IMR-90 (cell line): ENCODE measurements at regions not wholly inside any gene's neighbourhood (a gene's known extent, or its start where the extent isn't known, plus 50 kb on each side); places are given as distances from the start of the nearest gene placed in this dataset.

ENCODE experiments used
- FOS ChIP-seq: fragments of 150-350 bp; IDR thresholded peaks from 2 replicates; pipeline ENCODE4 v1.6.1; 2016; ENCODE audit warnings: low read depth, low read length
- MXI1 ChIP-seq: IDR thresholded peaks from 2 replicates; pipeline ENCODE4 v1.6.1; 2012; ENCODE audit warnings: low read depth, mild to moderate bottlenecking, low read length, moderate library complexity, borderline replicate concordance
- POLR2A ChIP-seq: IDR thresholded peaks from 2 replicates; pipeline ENCODE4 v1.6.1; 2012; ENCODE audit warnings: mild to moderate bottlenecking, low read depth, low read length
- RAD21 ChIP-seq: IDR thresholded peaks from 2 replicates; pipeline ENCODE4 v1.6.1; 2012; ENCODE audit warnings: low read length, improper control_type of control experiment
- SMC3 ChIP-seq: fragments of 150-350 bp; IDR thresholded peaks from 2 replicates; pipeline ENCODE4 v1.6.1; 2016; ENCODE audit warnings: low read depth, mild to moderate bottlenecking, antibody characterized with exemption, low read length, moderate library complexity
- USF2 ChIP-seq: fragments of 150-350 bp; IDR thresholded peaks from 2 replicates; pipeline ENCODE4 v1.6.1; 2017; ENCODE audit warnings: mild to moderate bottlenecking, antibody characterized with exemption, low read length, low read depth
- TF ChIP-seq, protein P1 (sequence below): conservative IDR thresholded peaks from 2 replicates; pipeline ENCODE4 v1.5.1; 2012; ENCODE audit warnings: mild to moderate bottlenecking, low read depth, low read length, improper control_type of control experiment

- TF ChIP-seq, protein P1, sequence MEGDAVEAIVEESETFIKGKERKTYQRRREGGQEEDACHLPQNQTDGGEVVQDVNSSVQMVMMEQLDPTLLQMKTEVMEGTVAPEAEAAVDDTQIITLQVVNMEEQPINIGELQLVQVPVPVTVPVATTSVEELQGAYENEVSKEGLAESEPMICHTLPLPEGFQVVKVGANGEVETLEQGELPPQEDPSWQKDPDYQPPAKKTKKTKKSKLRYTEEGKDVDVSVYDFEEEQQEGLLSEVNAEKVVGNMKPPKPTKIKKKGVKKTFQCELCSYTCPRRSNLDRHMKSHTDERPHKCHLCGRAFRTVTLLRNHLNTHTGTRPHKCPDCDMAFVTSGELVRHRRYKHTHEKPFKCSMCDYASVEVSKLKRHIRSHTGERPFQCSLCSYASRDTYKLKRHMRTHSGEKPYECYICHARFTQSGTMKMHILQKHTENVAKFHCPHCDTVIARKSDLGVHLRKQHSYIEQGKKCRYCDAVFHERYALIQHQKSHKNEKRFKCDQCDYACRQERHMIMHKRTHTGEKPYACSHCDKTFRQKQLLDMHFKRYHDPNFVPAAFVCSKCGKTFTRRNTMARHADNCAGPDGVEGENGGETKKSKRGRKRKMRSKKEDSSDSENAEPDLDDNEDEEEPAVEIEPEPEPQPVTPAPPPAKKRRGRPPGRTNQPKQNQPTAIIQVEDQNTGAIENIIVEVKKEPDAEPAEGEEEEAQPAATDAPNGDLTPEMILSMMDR = no peak
- no peak for TF ChIP-seq POLR2A
- TF ChIP-seq RAD21 = no peak
- no peak for TF ChIP-seq SMC3
- TF ChIP-seq MXI1 = no peak
- TF ChIP-seq USF2 = no peak
- TF ChIP-seq FOS = no peak
These were observed 490.3 kb downstream of the ADCYAP1 start for GRCh38 chr18:1394966-1395365.
